ENCODE measurements at regions not wholly inside any gene's neighbourhood (a gene's known extent, or its start where the extent isn't known, plus 50 kb on each side); places are given as distances from the start of the nearest gene placed in this dataset.

DNA sequence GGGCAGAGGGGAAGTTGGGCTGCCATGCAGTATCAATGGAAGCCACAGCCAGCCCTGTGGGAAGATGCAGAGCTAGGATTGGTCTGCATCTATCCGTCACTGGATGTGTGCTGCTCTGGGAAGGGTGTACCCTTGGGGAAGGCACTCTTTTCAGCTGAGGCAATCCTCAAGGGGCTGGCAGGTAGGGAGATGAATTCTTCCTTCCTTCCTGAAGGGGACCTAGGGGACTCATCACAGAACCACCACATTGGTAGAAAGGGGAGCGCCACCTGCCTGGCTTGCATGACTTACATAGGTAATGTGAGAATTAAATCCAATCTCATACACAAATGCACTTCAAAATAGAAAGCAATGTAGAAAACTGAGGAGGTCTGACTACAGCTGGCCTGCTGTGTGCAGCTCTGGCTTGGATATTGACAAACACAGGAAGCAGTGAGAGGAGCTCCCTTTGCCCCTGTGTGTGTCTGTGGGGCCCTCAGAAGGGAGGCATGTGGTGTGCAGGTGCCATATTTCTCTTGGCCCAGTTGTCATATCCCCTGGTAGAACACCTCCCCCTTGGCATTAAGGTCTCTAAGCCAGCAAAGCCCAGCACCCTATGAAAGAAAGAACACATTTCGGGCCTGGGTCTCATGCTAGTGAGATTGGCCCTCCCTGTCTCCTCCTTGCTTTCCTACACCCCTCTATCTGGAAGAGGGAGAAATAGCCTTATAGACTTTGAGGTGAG lies 260.3 kb upstream of the MOCS1 start:
- DNase-seq = no peak
- no peaks in the 10 kb centered on the region for H3K9me3 ChIP-seq (ENCODE audit: severe bottlenecking)
- H3K27ac ChIP-seq = no peak overlapping the region
- H3K36me3 ChIP-seq = no peaks in the 10 kb centered on the region
- no peak overlapping the region for H3K4me3 ChIP-seq (ENCODE audit: low read depth, low read length)
- H3K27me3 ChIP-seq (ENCODE audit: insufficient read depth, low read depth, severe bottlenecking) = peaks cover 81% of the 10 kb centered on the region
- TF ChIP-seq, protein P1, sequence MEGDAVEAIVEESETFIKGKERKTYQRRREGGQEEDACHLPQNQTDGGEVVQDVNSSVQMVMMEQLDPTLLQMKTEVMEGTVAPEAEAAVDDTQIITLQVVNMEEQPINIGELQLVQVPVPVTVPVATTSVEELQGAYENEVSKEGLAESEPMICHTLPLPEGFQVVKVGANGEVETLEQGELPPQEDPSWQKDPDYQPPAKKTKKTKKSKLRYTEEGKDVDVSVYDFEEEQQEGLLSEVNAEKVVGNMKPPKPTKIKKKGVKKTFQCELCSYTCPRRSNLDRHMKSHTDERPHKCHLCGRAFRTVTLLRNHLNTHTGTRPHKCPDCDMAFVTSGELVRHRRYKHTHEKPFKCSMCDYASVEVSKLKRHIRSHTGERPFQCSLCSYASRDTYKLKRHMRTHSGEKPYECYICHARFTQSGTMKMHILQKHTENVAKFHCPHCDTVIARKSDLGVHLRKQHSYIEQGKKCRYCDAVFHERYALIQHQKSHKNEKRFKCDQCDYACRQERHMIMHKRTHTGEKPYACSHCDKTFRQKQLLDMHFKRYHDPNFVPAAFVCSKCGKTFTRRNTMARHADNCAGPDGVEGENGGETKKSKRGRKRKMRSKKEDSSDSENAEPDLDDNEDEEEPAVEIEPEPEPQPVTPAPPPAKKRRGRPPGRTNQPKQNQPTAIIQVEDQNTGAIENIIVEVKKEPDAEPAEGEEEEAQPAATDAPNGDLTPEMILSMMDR (IDR thresholded peaks at IDR 0.05; ENCODE audit: low read depth, low read length) = no peak

DNA sequence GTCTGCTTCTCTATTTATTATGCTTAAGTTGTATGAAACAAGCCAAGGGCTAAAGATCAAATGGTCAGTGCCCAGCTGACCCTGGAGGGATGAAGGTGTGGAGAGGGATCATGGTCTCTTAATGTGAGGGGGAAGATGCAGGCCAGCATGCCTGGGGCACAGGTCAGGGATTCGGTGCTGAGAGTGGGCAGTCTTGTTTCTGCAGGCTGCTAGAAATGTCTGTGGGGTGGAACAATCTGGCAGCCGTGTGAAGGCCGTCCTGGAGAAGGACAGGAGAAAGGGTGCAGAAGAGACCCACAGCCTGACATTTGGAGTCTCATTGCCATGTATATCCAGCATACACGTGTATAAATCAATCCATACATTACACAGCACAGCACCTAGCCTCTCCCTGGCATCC lies 258.3 kb upstream of the MOCS1 start:
- DNase-seq = no peak
- Histone ChIP-seq H3K36me3 (no peaks in the 10 kb centered on the region), H3K4me3 (ENCODE audit: low read depth, low read length) (no peak overlapping the region), H3K27ac (no peak overlapping the region), H3K9me3 (ENCODE audit: severe bottlenecking) (no peaks in the 10 kb centered on the region), H3K27me3 (ENCODE audit: insufficient read depth, low read depth, severe bottlenecking) (peaks cover 81% of the 10 kb centered on the region)
- TF ChIP-seq, protein P1 (IDR thresholded peaks at IDR 0.05; ENCODE audit: low read depth, low read length) = no peak

DNA sequence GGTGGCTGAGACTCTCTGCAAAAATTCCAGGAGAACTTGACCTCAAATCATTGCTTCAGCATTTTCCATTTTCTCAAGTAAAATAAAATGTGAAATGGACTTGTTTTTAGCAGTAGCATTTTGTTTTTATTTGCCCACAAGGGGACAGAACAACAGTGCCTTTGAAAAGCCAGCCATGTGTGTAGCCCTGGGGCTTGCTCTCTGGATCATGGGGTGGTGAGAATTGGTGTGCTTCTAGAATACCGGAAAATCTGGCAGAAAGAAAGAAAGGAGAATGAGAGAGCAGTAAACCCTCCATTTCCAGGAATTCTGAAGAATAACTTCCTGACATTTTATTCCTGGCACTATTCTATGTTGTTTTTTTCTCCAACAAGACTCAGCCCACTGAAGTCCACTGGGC lies 254.7 kb upstream of the MOCS1 start:
- Histone ChIP-seq H3K9me3 (ENCODE audit: severe bottlenecking) (peaks cover 5% of the 10 kb centered on the region), H3K36me3 (no peaks in the 10 kb centered on the region), H3K4me3 (ENCODE audit: low read depth, low read length) (no peak overlapping the region), H3K27me3 (ENCODE audit: insufficient read depth, low read depth, severe bottlenecking) (peaks cover 66% of the 10 kb centered on the region), H3K27ac (no peak overlapping the region)
- DNase-seq = no peak
- TF ChIP-seq, protein P1 (IDR thresholded peaks at IDR 0.05; ENCODE audit: low read depth, low read length) = no peak

GRCh38 chr6:40187535-40188144 lies 253.4 kb upstream of the MOCS1 start:
- TF ChIP-seq, protein P1 (IDR thresholded peaks at IDR 0.05; ENCODE audit: low read depth, low read length) = no peak
- peaks cover 53% of the 10 kb centered on the region for H3K27me3 ChIP-seq (ENCODE audit: insufficient read depth, low read depth, severe bottlenecking)
- no peak overlapping the region for H3K27ac ChIP-seq
- H3K4me3 ChIP-seq (ENCODE audit: low read depth, low read length) = no peak overlapping the region
- no peaks in the 10 kb centered on the region for H3K36me3 ChIP-seq
- DNase-seq = no peak
- H3K9me3 ChIP-seq (ENCODE audit: severe bottlenecking) = peaks cover 16% of the 10 kb centered on the region

GRCh38 chr6:40185486-40185885 lies 251.2 kb upstream of the MOCS1 start:
- Histone ChIP-seq H3K27me3 (ENCODE audit: insufficient read depth, low read depth, severe bottlenecking) (peaks cover 41% of the 10 kb centered on the region), H3K9me3 (ENCODE audit: severe bottlenecking) (peaks cover 16% of the 10 kb centered on the region), H3K27ac (no peak overlapping the region), H3K36me3 (no peaks in the 10 kb centered on the region), H3K4me3 (ENCODE audit: low read depth, low read length) (no peak overlapping the region)
- TF ChIP-seq, protein P1 (IDR thresholded peaks at IDR 0.05; ENCODE audit: low read depth, low read length) = no peak
- DNase-seq = no peak
